GM19328 (cell line): ENCODE measurements at regions not wholly inside any gene's neighbourhood (a gene's known extent, or its start where the extent isn't known, plus 50 kb on each side); places are given as distances from the start of the nearest gene placed in this dataset.

ENCODE experiments used
- ATAC-seq: cut with Tn5 transposase; IDR thresholded peaks from one replicate; pipeline ENCODE4 v1.9.1; 2021; ENCODE audit warnings: mild to moderate bottlenecking, moderate library complexity; ENCODE audit not compliant: unreplicated experiment

GRCh38 chr4:181308476-181309312 lies 934.5 kb upstream of the TENM3 start:
- ATAC-seq = no peak

GRCh38 chr4:181312066-181312465 lies 931.1 kb upstream of the TENM3 start:
- no peak for ATAC-seq

DNA sequence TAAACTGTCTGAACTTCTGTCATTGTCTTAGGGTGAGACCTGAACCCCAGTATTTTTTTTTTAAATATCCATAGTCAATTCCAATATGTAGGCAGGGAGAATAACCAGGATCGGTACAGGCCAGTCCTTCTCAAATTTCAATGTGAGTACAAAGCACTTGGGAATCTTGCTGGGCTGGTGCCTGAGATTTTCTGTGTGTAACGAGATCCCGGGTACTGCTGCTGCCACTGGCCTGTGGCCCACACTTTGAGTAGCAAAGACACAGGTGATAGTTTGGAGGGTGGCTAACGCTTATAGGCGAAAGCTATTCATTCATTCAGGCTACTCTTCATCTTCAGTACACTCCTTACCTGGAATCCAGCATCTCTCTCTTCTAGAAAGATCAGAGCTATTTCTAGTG lies 923.6 kb upstream of the TENM3 start:
- no peak for ATAC-seq

DNA sequence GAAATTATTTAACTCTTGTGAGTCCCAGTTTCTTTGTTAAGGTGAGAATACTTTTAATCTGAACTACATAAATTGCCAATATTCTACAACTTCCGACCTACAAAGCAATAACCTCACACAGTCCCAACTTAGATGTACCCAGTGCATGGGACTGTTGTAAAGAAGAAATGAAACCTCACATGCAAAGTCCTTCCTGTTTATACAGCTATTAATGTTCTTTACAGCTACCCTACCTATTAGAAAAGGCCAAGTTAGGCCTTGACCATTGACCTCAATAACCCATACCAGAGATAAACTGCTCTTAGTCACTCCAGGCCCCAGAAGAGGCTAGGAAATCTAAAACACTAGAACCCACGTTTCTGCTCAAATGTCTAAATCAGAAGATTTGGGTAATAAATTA lies 920.1 kb upstream of the TENM3 start:
- no peak for ATAC-seq

- ATAC-seq = no peak
These were observed 912.5 kb upstream of the TENM3 start for GRCh38 chr4:181330654-181331201.

DNA sequence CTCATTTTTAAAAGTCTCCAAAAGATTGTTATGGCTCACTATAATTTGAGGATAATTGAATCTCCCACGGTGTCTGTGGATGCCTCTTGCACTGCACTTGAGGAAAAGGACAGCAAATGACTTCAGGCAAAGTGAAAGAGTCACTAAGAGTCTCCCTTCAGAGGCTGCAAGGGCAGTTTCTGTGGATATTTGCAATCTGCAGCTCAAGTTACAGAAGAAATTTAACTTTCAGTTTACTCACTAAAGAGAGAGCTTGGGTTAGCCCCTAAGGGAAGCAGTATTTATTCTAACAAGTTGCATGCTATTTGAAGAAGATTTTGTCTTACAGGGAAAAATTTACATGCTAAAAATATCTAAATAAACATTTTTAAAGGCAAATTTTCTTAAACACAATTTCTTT lies 912.0 kb upstream of the TENM3 start:
- no peak for ATAC-seq

DNA sequence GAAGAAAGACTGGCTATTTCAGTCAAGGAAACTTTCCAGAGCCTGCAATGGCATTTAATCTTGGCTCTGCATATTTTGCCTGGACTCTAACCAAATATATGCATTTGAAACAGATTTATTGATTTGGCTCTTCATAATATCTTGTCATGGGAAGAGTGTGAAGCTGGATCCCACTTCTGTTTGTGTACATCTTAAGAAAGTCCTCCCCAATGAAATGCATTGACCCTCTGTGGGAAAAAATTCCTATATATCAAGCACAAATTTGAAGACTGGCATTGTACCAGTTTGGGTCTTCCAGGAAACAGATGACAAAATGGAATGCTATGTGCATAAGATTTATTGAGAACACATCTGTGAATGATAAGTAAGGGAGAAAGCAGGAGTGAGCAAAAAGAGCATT lies 897.3 kb upstream of the TENM3 start:
- no peak for ATAC-seq

DNA sequence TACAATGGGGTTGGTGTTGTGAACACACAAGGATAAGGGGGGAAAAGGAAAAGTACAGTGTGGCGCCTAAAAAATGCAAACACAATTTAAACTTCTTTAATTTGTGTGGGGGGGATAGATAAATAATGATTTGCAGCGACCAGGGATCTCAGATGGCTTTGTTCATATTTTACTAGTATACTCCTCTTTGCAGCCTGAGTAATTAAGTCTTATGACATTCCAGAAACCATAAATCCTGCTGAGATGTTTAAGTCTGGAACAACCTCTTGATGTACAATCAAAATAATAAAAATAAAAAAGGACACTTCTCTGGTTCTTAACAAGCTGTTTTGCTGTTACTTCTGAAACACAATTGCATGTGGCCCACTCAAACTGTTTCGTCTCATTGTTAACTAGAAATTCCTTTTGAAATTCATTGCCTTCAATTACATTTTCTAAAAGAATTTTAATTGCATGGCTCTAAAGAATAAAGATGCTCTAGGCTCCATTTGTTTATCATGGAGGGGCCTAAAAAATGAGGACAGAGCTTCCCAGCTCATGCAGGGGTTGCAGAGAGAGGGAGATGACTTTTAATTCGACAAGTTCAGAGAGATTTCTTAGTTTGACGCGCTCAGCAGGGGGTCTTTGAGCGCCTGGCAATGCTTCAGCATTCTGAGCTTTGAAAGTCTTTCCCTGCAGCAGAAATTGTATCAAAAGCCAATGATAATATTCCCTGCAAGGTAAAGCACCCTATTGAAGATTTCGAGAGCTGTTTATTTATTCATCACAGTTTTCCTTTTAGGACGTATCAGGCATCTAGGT lies 892.4 kb upstream of the TENM3 start:
- no peak for ATAC-seq

DNA sequence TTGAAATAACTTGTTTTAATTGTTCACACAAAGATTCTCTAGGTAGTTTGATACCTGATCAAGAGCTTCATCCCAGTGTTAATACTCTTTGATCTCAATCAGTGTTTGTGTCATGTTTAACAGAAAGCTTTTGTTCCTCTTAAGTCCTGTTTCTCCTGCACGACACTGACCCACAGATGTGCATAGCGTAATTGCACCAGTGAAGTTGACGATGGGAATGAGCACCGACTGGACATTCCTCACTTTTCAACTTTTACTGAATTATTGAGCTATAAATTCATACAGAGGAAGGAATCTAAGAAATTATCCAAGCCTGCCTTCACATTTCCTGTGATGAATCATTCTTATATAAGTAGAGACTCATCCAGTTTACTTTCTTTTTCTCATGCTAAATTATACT lies 878.7 kb upstream of the TENM3 start:
- ATAC-seq = no peak

DNA sequence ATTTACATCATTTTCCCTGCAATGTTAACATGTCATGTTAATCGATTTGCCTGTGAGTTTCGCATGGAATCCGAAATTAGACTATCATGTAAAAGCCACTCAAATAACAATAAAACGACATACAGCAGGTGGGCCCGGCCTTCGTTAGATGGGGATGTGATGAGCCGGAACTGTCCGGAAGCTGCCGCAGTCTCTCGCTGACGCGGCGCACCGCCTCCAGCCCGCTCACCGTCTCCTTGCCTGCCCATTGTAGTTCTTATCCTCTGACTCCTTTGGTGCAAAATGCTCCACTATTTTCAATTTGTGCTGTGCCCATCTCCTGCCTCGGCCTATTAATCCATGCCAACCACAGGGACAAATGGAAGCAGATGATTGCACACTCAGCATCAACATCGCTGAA lies 877.5 kb upstream of the TENM3 start:
- ATAC-seq = no peak

DNA sequence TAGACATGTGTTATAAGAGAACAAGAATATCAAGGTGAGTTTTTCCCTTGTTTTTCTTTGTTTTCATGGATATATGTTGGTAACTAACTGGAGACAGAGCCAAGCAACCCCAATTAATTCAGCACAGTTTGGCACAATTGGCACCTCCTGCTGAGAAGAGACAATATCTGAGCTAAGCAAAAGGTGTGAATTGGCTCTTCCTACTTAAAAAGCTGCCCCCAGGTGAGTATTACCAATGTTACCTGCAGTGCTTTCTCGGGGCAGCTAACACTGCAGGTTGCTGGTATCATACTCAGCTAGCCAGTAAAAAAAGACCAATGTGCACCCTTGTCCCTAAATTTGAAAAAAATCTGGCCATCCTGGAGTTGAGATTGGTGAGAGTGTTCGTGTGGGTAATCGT lies 871.2 kb upstream of the TENM3 start:
- no peak for ATAC-seq

DNA sequence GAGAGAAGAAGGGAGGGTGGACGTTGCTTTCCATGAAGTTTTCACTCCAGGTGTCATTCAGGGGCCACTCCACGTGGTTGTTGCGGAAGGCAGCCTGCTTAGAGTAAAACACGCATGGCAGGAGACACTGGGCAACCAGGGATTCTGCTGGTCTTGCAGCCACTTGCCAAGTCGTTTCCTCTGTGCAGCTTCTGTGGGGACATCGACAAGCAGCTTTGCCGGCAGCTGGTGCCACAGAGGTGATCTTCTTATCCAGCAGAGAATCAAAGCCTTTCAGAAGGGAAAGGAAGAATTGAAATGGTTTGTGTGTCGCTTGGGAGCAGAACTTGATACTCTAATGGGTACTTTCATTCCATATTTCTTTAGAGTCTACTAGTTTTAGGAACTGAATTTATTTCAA lies 867.1 kb upstream of the TENM3 start:
- ATAC-seq = no peak

DNA sequence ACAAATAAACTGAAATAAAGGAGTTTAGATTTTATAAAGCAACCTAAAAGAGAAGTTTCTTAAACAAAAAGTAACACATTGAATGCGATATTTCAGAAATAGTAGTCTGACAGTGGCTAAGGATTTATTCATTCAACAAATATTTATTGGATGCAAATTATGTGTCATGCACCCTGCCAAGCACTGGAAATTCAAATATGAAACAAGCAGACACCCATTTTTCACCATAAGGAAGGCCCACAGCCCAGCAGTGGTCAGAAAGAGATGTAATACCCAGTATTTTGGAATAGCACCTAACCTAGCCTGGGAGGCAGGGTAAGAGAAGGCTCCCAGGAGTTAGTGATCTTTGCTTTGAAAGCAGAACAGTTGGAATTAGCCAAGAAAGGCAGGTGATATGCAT lies 855.1 kb upstream of the TENM3 start:
- ATAC-seq = no peak

GRCh38 chr4:181416966-181417365 lies 826.2 kb upstream of the TENM3 start:
- ATAC-seq = no peak

GRCh38 chr4:181418496-181418895 lies 824.7 kb upstream of the TENM3 start:
- no peak for ATAC-seq

GRCh38 chr4:181420950-181421349 lies 822.3 kb upstream of the TENM3 start:
- no peak for ATAC-seq

DNA sequence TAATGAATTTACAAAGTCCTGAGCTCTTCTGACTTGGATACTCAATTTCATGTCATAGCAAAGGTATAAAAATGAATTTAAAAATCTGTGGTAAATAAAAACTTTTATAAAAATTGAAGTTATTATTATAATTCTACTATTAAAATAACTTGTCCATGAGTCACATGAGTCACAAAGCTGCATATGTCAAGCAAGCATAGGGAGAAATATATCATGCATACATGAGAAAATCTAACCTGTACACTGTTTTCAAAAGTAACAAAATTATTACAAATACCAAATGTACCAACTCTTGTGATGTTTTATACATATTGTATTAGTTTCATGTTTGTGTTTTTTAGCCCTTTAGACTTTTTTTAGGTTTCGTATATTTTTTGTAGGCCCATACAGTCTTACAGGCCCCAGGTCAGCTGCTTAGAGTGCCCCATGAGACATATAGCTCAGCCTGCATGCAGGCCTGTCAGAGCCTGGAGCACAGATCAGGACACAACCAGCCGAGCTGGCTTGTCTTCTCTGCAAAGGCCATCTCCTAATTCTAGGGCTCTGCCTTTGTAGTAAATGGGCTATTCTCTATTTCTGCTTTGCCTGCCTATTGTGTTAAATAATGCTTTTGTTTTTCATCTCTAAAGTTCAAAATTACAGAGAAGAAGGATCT lies 818.7 kb upstream of the TENM3 start:
- ATAC-seq = no peak

DNA sequence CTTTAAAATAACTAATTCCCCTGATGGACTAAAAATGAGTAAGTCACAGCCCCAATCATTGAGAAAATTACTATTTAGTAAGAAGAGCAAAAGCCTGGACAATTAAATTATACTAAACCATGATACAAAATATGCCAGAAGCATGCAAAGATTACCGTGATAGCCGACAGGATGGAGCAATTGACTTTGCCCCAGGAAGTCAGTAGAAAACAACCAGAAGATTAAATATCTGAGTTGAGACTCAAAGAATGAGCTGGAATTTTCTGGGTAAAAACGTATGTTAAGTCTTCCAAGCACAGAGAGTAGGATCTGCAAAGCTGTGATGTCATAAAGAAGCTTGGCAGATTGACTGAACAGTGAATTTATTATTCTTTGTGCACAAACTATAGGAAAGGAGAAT lies 816.1 kb upstream of the TENM3 start:
- ATAC-seq = no peak

GRCh38 chr4:181431006-181431405 lies 812.2 kb upstream of the TENM3 start:
- no peak for ATAC-seq

DNA sequence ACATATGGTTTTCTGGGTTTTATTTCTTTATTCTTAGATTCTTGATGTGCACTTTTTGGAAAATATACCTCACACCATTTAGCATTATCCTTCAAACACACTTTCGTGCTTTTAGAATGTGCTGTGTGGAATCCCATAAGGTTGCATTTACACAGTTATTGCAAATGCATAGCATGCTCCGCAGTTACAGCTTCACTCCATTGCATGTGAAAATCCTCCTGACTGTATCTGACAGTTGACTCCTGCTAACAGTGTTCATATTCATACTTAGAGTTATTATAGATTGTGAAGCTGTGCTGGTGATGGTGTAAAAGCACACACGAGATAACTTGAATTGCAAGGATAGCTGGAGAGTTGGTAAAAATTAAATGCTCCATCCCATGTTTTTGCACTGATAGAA lies 811.5 kb upstream of the TENM3 start:
- ATAC-seq = no peak

DNA sequence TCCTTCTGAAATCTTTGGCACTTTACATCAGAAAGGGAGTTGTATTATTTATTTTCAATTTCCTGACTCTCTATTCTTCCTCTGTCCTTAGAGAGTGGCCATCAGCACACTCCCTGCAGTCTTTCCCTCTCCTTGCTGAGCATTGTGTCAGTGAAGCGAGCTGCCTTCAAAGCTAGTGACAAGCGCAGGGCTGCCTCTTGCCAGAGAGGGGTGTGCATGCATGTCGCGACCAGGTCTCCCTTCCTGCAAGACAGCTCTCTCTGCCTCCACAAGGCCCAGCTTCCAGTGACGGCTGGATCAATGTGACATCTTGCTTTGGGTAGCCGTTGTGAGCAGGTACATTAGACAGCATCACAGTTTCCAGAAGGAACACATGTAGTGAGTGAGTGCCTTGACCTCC lies 810.9 kb upstream of the TENM3 start:
- no peak for ATAC-seq

- ATAC-seq = no peak
These were observed 805.3 kb upstream of the TENM3 start for GRCh38 chr4:181437895-181438294.
